Choroid plexus epithelial cell (primary cell): ENCODE measurements at regions not wholly inside any gene's neighbourhood (a gene's known extent, or its start where the extent isn't known, plus 50 kb on each side); places are given as distances from the start of the nearest gene placed in this dataset.

Experiments used
- DNase-seq: peaks from one replicate; pipeline ENCODE4 v3.0.0-alpha.2; 2010; ENCODE audit warnings: low read depth
- H3K4me3 ChIP-seq: 2 replicates; pipeline ENCODE4 v1.5.1; 2011; ENCODE audit warnings: low read depth, mild to moderate bottlenecking, control low read depth, low read length, moderate library complexity
- TF ChIP-seq, protein P1 (sequence below): conservative IDR thresholded peaks from 2 replicates; pipeline ENCODE4 v1.5.1; 2011; ENCODE audit warnings: low read depth, mild to moderate bottlenecking, control low read depth, inconsistent platforms, low read length, moderate library complexity

DNA sequence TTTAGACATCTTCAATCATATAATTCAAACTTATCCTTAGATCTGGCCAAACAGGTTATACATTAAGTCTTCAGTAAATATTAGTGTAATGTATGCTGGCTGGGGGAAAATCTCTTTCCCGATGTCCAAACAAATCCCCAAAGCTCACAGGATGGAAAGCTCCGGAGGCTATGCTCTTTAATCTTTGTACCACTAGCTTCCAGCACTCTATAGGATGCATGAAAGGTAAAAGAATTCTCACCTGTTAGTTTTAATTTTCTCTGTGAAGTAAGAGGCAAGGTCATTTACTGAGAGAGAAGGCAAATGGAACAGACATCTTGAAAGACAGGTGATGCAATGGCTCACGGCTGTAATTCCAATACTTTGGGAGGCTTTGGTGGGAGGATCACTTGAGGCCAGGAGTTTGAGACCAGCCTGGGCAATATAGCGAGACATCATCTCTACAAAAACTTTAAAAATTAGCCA, 99.8 kb upstream of the KIF5B start:
- TF ChIP-seq, protein P1, sequence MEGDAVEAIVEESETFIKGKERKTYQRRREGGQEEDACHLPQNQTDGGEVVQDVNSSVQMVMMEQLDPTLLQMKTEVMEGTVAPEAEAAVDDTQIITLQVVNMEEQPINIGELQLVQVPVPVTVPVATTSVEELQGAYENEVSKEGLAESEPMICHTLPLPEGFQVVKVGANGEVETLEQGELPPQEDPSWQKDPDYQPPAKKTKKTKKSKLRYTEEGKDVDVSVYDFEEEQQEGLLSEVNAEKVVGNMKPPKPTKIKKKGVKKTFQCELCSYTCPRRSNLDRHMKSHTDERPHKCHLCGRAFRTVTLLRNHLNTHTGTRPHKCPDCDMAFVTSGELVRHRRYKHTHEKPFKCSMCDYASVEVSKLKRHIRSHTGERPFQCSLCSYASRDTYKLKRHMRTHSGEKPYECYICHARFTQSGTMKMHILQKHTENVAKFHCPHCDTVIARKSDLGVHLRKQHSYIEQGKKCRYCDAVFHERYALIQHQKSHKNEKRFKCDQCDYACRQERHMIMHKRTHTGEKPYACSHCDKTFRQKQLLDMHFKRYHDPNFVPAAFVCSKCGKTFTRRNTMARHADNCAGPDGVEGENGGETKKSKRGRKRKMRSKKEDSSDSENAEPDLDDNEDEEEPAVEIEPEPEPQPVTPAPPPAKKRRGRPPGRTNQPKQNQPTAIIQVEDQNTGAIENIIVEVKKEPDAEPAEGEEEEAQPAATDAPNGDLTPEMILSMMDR = no peak
- DNase-seq = no peak
- H3K4me3 ChIP-seq = no peak overlapping the region

DNA sequence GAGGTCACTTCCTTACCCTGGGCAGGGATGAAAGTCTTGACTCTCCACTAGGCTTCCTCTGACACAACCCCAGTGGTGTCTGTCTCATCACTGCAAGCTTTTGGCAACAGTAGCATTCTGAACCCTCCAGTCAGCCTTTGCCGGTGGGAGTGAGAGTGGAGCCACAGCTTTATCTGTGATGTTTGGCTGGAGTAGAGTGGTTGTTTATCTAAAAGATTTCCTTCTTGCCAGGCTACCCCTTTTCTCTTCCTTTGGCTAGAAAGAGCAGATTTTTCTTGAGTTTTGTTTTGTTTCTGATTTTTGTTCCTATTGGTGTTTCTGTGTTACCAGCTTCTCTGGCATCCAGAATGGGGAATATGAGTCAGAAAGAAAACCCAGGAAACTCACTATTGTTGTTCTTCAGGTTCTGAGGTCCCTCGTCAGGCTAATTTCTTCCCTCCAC, 98.9 kb upstream of the KIF5B start:
- TF ChIP-seq, protein P1 = peak; percentile 15
- H3K4me3 ChIP-seq = no peak overlapping the region
- DNase-seq = peak; percentile 68

DNA sequence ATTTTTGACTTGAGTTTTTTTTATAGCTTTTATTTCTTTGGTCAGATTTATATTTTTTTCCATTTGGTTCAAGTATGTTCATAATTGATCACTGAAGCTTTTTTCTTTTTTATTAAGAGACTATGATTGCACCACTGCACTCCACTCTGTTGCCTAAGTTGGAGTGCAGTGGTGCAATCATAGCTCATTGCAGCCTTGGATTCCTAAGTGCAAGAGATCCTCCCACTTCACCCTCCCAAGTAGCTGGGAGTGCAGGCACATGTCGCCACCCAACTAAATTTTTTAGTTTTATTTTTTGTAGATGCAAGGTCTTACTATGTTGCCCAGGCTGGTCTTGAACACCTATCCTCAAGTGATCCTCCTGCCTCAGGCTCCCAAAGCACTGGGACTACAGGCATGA, 97.7 kb upstream of the KIF5B start:
- H3K4me3 ChIP-seq = no peak overlapping the region
- TF ChIP-seq, protein P1 = no peak
- peak; percentile 39 for DNase-seq

DNA sequence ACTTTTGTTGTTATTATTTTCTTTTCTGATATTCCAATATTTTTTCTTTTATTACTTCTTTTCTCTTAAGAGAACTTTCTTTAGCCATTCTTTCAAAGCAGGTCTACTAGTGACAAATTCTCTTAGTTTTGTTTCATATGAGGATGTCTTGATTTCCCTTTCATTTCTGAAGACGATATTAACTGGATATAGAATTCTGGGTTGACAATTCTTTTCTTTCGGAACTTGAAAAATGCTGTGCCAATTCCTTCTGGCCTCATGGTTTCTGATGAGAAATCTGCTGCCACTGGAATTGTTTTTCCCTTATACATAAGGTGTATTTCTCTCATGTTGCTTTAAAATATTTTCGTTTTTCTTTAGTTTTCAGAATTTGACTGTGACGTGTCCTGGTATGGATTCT, 97.0 kb upstream of the KIF5B start:
- H3K4me3 ChIP-seq = no peak overlapping the region
- TF ChIP-seq, protein P1 = no peak
- DNase-seq = no peak

DNA sequence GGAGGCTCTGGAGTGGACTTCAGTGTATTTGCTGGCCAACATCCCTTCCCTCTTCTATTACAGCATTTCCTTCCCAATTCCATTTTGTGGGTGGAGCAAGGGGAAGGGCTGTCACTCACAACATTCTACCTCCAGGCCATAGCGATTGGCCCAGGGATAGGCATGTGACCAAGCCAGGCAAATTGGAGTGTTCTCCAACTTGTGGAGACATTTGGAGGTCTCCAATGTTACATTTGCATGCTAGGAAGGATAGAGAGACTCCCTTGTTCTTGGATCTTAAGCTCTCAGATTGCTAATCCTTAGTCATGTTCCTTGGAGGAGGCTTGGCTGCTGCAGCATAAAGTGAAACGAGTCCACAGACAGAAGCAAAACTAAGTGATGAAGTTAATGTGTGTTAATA, 95.6 kb upstream of the KIF5B start:
- DNase-seq = no peak
- TF ChIP-seq, protein P1 = no peak
- no peak overlapping the region for H3K4me3 ChIP-seq

DNA sequence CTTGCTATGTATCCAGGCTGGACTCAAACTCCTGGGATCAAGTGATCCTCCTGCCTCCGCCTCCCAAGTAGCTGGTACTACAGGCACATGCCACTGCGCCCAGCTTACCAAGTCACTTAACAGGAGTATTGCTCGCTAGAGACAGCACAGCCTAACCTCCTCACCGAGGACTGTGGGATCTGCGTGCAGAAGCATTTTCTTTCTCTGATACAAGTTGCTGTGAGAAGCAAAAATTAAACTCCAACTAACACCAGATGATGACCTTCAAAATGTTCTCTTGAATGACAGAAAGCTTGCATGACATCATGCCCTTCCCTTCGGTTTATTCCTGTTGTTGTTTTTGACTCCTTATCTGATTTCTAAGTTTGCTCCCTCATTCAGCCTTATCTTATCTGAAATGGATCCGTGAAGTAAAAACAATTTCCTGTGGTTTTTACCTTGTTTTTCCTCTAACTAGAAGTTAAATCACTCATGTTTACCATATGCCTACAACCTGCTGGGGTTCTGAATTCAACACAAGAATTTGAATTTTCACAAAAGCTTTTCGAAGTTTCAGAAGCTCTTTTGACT, 94.4 kb upstream of the KIF5B start:
- DNase-seq = peak; percentile 47

More for the DNA sequence above, 94.4 kb upstream of the KIF5B start:
- H3K4me3 ChIP-seq = no peak overlapping the region
- TF ChIP-seq, protein P1 = no peak
